ENCODE measurements at regions not wholly inside any gene's neighbourhood (a gene's known extent, or its start where the extent isn't known, plus 50 kb on each side); places are given as distances from the start of the nearest gene placed in this dataset.
A peak's percentile ranks its signal among the peaks of the same experiment; 100 is the strongest.

DNA sequence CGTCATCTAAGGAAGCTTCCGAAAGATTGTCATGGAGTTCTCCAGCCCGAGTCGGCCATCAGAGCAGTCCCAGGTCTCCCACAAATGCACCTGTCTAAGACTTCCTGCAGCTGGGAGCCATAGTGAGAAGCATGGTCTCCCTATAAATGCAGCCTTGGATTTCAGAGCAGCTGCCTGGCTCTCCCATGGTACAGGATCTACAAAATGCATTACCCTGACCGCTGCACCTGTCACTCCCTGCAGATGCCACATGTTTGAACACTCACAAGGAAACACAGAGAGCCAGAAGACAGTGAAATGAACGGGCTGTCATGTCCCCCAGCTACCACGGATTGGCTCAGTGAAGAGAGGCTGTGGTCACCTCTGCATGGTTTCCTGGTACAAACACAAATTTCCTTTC, 702.7 kb downstream of the MED13L start:
- no peak for DNase-seq (ENCODE audit: low spot score)

DNA sequence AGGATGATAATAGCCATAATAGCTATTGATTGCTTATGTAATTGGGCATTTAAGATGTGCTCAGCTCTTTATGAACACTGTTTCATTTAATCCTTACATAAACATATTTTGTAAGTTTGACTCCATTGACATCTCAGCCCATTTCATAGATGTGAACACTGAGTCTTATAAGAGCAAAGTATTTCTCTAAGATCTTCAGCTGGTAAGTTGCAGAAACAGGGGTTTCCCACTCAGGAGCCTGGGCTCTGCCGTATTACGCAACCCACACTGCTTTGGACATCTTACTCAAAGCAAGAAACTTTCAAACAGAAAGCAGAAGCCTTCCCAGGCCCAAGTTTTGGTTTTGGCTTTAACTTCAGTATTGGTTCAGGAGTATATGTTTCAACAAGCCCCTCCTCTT, 705.1 kb downstream of the MED13L start:
- no peak for DNase-seq (ENCODE audit: low spot score)

DNA sequence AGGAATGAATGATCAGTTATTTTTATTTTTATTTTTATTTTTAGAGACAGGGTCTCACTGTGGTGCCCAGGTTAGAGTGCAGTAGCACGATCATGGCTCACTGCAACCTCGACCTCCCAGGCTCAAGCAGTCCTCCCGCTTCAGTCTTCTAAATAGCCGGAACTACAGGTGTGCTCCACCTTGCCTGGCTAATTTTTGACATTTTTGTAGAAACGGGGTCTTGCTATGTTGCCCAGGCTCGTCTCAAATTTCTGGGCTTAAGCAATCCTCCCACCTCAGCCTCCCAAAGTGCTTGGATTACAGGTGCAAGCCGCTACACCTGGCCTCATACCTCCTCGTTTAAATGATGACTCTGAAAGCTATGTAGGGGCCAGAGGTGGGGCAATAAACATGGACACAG, 706.0 kb downstream of the MED13L start:
- DNase-seq (ENCODE audit: low spot score), result no peak

DNA sequence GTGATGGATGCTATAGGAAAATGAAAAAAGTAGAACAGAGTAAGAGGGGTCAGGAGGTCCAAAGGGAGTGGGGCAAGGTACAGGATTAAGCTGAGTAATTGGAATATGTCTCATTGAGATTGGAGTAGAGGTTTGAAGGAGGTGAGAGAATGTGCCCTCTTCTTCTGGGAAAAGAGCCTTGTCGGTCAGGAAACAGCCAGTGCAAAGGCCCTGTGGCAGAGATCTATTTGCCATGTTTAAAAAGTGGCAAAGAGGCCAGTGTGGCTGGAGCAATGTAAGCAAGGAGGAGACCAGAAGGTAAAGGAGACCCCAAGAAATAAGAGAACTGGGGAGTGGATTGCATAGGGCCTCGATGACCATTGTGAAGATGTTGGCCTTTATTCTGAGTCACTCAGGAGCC, 706.5 kb downstream of the MED13L start:
- DNase-seq (ENCODE audit: low spot score), result no peak

DNA sequence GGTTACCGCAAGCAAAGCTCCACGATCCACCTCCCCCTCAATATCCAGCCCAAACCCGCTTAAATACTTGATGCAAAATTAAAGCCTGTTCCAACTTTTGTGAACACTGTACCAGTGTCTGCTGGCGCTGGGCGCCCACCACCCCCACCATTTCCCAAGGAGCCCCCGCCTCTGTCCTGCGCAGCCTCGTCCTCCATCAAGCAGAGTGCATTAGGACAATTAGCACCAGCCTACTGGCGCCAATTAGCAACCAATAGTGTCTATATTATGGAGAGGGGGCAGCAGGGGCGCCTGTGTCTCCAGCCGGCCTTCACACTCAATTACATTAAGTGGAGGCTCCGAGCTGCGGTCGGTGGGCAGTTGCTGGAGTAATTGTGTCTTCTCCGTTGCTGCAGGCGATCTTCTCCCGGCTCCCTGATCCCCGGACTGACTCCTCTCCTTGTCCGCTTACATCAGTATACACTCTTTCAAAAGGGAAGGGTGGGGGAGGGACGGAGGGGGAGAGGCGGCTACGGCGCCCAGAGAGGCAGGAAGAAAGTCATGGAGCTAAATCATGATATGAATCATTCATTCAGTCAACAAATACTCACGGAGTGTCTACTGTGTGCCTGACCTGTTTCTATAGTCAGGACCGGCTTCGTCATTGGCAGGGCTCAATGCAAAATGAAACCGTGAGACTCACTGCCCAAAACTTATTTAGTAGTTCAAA, 707.3 kb downstream of the MED13L start:
- no peak for DNase-seq (ENCODE audit: low spot score)

DNA sequence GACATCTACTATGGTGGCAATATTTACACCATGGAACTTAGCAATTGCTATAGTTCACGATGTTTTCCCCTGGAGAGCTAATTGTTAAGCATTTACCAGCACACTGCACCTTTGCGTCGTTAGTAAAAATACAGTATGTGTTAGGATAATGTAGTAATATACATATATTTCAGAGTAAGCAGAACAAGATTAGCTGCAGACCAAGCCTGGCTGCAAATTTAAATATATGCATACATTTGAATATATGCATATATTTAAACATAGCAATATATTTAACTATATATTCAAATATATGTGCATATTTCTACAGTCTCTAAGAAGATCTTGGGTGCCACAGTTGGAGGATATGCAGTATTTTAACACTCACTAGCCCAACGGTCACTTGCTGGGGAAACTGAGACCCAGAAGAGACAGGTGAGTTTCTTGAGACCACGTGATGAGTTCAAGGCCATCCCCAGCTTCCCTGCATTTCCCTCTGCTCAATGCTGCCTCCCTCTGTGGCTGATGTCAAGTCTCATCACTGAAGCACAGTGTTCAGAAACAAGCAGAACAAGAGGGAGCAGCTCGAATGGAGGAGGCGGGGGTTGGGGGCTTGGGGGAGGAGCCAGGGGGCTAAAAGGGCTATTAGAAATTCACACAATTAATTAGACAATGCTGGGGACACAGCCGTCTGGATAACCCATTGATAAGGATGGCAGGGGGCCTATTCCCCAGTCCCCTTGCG, 708.0 kb downstream of the MED13L start:
- no peak for DNase-seq (ENCODE audit: low spot score)

DNA sequence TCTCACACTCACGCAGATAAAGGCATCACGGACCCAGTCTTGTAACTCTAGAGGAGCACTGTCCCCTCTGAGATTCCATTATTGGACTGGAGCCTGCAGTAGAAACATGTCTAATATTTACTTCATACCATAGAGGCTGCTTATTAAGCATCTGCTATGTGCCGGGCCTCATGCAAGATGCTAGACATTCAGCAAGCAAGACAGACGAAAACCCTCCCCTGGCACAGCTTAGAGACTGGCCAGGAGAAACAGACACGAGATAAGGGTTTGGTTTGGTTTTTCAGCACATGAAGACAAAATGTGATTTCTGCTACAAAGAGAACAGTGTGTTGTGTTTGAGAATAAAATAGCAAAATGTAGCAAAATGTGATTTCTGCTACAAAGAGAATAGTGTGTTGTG, 719.2 kb downstream of the MED13L start:
- DNase-seq (ENCODE audit: low spot score), result no peak

DNA sequence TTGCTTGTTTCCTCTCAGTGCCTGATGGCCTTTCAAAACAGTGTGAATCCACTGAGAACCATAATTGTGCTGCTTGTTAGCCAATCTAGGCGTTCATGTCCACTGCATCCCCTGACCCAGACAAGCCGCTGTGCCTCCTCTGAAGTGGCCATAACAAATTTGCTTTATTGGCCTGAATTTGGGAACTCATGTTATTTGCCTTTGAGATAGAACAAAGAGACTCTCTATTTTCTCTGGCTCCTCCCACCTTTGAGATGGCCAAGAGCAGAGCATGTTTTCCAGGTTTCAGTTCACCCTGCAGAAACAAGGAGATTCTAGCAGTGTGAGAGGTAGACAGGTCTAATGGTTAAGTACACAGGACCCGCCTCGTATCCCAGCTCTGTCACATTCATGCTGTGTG, 723.9 kb downstream of the MED13L start:
- DNase-seq (ENCODE audit: low spot score), result peak; percentile 52

DNA sequence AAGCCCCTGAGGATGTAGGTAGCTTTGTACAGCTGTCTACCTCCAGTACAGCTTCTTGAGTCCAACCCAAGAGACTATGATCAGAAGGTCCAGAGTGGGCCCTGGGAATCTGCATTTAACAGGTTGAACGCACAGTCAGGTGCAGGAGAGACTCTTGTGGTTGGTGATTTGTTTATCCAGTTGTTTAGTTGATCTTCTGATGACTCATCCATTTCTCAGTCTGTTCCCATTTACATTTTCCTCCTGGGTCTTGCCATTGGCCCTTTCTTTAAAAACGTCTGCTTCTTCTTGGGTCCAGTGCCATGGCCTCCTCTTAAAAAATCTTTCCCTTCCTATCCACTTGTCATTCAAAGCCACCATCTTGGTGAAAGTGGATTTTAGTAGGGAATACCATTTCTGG, 734.2 kb downstream of the MED13L start:
- DNase-seq (ENCODE audit: low spot score), result no peak

DNA sequence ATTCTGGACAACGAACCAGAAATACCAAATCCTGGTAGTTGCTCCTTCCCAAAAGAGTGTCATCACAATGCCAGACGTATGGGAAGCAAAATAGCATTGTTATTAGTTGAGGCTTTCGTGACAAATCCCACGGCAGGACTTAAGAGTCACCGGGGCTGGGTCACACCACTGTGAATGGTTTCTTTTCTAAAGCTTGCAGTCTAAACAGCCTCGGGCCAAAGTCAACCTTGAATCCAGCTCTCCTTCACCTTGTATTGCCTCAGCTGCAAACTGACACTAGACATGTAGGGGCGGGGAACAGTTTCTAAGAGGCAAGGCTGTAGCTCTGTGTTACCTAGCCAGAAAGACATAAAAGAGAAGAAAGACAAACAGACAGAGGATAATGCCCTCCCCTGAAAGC, 734.8 kb downstream of the MED13L start:
- DNase-seq (ENCODE audit: low spot score), result no peak

DNA sequence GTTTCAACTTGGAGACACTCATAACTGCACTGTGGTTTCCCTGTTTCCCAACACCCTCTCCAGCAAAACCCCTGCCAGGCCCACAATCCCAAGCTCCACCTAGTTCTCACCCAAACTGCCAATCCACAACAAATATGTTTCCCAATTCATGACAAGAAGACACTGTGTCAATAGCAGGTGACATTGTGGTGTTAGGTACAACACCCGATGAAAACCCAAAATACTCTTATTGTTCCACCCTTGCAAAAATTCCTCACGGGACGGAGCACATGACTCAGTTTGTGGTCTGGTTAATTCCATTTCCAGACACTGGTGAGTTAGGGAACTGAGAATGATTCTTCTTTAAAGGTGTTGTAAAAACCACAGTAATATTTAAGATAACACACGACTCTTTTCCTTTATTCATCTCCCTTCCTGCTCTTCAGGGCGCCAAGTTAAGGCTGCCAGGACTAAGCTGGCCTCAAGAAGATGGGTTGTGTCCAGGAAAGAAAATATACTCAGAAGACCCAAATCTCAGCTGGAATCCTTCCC, 735.5 kb downstream of the MED13L start:
- no peak for DNase-seq (ENCODE audit: low spot score)

DNA sequence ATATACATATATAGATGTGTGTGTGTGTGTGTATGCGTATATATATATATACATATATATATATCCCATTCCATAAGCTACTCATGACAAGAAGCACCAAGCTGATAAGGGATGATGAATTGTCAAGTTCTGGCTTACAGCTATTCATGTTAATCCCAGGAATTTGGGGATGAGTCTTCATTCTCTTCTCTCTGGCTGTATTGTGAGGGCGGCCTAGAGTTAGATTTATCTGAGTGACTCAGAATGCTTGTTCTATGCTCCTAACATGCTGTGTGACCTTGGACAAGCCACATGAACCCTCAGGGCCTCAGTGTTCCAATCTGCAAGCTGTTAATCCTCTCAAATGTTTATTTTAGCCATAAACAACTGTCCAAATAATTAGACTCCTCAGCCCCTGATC, 749.0 kb downstream of the MED13L start:
- no peak for DNase-seq (ENCODE audit: low spot score)

DNA sequence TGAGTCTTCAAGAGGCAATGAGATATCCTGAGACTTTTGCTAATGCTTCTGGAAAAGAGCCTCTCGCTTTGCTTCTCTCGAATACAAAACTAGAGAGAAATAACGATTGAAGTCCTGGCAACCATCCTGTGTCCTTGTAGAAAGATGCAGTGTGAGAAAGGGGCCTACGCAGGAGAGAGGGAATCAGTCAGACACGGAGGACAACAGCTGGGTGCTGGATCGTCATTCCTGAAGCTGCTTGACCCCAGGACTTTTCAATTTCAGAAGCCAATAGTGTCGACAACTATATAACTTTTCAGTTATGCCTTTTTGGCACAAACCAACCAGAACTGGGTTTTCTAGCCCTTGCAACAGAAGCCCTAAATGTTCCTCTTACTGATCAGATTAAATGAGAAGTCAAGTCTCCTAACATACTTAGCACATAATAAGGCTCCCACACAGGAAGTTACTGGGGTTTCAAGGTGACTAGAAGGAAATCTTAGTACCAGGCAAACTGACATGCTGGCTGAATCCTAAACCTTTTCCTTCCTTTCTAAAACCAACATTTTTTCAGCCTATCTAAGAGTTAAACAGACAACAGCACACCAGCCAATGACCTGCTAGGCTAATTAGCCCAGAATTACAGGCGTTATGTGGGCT, 755.6 kb downstream of the MED13L start:
- no peak for DNase-seq (ENCODE audit: low spot score)

DNA sequence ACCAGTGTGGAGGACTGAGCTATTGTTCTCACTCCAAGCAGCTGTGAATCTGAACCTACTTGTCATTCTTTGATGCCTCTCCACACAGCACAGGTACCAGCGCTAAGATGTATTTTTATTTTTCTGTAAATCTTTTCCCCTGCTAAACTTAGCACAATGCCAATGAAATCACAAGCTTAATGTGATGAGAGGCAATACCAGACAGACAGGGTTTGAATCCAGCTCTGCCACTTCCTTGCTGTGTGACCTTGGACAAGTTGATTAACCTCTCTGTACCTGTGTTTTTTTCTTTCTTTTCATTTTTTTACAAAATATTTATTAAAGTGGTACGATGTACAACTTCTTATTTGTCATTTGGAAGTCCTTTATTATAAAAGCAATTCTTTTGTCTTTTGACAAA, 757.6 kb downstream of the MED13L start:
- DNase-seq (ENCODE audit: low spot score), result no peak

DNA sequence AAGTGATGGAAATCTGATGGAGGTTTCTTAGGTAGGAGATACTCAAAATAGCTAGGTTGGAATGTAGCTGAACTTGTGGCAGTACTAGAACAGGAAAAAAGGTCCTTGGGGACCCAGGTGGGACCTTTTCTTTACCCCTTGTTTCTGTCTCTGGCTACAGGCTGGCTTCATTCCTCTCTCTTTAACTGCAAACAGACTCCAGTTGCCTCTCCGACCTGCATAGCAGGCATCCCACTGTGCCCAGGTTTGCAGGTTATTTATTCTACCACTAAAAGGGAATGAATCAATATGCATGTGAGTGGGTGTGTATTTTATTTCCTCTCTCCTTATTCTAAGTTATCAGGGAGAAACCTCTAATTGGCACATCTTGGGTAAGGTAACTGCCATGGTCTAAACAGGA, 758.1 kb downstream of the MED13L start:
- DNase-seq (ENCODE audit: low spot score), result no peak

DNA sequence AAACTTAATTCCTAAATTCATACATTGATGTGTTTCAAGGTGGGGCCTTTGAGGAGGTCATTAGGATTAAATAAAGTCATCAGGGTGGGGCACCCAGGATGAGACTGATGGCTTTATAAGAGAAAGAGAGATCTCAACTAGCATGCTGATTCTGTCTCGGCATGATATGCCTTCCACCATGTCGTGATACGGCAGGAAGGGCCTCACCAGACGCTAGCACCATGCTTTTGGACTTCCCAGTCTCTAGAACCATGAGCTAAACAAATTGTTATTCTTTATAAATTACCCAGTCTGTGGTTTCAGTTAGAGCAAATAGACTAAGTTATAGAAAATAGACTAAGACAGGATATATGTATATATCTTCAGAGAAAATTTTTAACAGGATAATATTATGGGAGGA, 759.6 kb downstream of the MED13L start:
- DNase-seq (ENCODE audit: low spot score), result no peak

DNA sequence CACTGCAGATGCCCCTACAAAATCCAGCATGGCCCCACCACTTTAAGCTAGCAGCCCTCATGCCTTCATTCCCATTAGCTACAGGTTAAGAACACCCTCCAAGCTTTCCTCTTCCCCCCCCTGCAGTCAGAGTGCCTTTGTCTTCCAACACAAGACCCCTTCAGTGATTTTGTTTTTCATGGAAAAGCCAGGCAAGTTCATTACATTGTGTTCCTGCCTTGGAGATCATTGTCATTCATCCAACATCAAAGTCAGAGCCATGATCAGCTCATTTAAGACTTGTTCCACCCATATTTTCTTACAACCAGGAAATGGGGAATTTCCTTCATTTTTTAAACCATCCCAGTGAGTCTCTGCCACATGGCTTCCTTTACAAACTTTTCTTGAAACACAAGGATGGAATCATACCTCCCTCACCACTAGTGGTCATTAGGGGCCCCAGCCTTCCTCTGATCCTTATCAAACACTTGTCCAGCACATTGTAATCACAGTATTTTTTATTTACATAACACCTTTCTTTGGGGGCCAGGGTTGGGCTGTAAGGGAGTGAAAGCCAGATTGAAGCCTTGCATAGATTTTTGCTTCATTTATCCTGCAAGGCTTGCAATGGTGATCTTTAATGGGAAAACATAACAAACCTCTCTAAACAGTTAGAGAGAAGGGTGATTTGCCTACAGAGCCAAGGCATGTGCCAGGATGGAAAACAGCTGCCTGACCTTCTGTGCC, 765.3 kb downstream of the MED13L start:
- DNase-seq (ENCODE audit: low spot score), result no peak

DNA sequence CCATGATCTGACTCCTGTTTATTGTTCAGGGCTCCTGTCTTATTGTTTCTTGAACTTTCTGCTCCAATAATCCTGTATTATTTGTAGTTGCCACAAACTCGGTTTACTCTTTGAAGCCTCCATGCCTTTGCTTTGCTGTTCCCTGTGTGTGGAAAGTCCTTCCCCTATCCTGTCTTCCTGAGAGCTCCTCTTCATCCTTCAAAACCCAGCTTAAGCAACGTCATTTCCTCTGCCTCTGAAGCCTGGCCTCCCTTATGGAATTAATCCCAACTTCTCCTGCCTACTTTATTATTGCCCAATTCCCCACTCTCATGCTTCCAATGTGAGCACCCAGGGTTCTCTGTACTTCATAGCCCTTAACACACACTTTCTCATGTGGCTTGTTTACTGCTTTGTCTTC, 766.2 kb downstream of the MED13L start:
- DNase-seq (ENCODE audit: low spot score), result no peak

DNA sequence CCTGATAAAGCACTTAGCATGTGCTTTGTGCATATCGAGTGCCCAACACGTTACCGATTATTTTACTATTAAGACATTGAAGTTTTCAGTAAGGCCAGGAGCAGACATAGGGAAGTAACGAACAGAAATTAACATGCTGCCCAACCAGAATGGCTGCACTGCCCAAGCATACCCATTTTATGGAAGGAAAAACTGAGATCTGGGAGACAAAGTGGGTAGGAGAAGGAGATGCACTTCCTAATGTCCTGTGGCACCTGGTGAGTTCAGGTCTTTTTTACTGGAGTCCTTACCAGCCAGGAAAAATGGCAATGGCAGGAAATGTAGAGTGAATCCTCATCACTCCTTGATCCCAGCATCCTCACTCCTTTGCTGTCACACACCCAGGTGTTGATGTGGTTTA, 768.5 kb downstream of the MED13L start:
- no peak for DNase-seq (ENCODE audit: low spot score)

DNA sequence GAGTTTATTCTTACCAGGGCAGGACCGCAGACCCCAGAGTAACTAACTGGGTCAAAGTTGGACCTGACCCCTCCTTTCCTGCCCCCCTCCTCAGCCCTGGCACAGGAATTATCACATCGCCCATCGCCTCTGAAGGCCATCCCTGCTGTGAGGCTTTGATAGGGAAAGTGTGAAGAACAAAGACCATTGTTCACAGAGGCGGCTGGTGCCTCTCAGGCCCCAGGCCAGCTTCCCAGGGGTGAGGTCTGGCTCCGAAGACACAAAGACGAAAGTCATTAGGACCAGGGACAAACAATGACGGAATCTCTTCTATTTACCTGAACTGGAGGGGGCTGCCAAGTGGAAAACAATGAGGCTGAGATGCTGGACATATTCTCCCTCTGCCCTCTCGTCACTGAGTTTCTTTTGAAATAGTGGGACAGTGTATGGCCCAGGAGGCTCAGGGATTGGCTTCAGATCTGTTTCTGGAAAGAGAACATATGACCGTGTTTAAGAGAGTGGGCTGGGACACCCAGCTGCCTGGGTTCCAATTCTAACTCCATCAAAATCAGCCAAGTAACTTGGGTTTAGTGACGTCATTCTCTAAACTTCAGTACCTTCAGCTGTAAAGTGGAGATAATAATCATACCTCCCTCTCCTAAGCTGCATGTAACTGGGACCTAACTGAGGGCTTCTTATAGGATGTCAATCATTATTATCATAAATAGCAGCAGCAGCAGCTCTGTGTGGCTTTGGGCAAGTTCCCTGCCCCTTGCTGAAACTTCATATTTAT, 769.4 kb downstream of the MED13L start:
- no peak for DNase-seq (ENCODE audit: low spot score)

DNA sequence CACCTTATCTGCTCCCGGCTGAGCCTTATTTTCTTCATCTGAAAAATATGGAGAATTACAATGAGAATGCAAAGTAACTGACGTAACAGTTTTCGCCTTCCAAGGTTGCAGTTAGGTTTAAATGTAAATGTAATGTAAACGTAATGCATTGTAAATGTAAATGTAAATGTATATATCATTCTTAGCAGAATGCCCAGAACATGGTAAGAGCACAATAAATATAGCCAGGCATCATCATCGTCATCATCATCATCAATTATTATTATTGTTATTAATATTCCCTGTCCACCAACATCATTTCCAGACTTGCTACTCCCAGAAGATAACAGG, 770.0 kb downstream of the MED13L start:
- DNase-seq (ENCODE audit: low spot score), result no peak
